B cell (primary cell): ENCODE measurements at regions not wholly inside any gene's neighbourhood (a gene's known extent, or its start where the extent isn't known, plus 50 kb on each side); places are given as distances from the start of the nearest gene placed in this dataset.

ENCODE experiments used
- ATAC-seq: fragments of 200-7000 bp; cut with Tn5 transposase; one replicate; pipeline ENCODE4 v1.10.0; 2021; ENCODE audit warnings: low read depth, mild to moderate bottlenecking, moderate number of reproducible peaks, moderate library complexity
- CTCF ChIA-PET: fragments of 350-600 bp; sonication (Branson Sonifier 250); formaldehyde crosslinking; loops from one replicate; lab custom pipeline; 2021; ENCODE audit warnings: antibody characterized with exemption, inconsistent platforms; lab: Charles Lee
- POLR2A ChIA-PET: fragments of 350-600 bp; sonication (Branson Sonifier 250); formaldehyde crosslinking; loops from one replicate; lab custom pipeline; 2021; ENCODE audit warnings: antibody characterized with exemption; lab: Charles Lee
- DNase-seq: peaks from one replicate; pipeline ENCODE4 v3.0.0; 2013
- H2AFZ ChIP-seq: 2 replicates; pipeline ENCODE4 v1.6.1; 2012; ENCODE audit warnings: mild to moderate bottlenecking, low read depth, low read length; ENCODE audit not compliant: insufficient read depth, poor library complexity, severe bottlenecking
- H3K27ac ChIP-seq, 2 donors: 1 replicate in 1 of 2; 2 replicates in 1 of 2; pipeline ENCODE4 v1.5.1; 2012 to 2013; ENCODE audit warnings: low read length in 2 of 2, mild to moderate bottlenecking in 2 of 2, moderate library complexity in 1 of 2
- H3K27me3 ChIP-seq, 4 experiments: fragments of 200-600 bp in 1 of 4; sonication (generic) in 1 of 4; replicated peaks in 1 of 4; 1 replicate in 2 of 4; 2 replicates in 2 of 4; pipeline versions ENCODE4 v1.6.1 to v1.7.0; 2013 to 2016; ENCODE audit warnings: low read length in 3 of 4, mild to moderate bottlenecking in 2 of 4, mixed read lengths in 1 of 4, moderate library complexity in 1 of 4; ENCODE audit not compliant: insufficient read depth in 4 of 4, control insufficient read depth in 3 of 4; ENCODE audit errors: control extremely low read depth in 1 of 4
- H3K36me3 ChIP-seq, 2 experiments: replicated peaks in 1 of 2; 1 replicate in 1 of 2; 2 replicates in 1 of 2; pipeline versions ENCODE4 v1.6.1 to v1.7.1; 2013; ENCODE audit warnings: low read length in 1 of 2; ENCODE audit not compliant: insufficient read depth in 2 of 2, control insufficient read depth in 1 of 2; ENCODE audit errors: control extremely low read depth in 1 of 2, extremely low read depth in 1 of 2
- H3K4me1 ChIP-seq, 2 donors: fragments of 200-600 bp in 1 of 2; sonication (generic) in 1 of 2; 1 replicate in 1 of 2; 2 replicates in 1 of 2; pipeline versions ENCODE4 v1.5.1 to v1.6.1; 2013 to 2017; ENCODE audit warnings: low read length in 2 of 2; ENCODE audit not compliant: control insufficient read depth in 2 of 2, insufficient read depth in 2 of 2
- H3K4me2 ChIP-seq: replicated peaks from 2 replicates; pipeline ENCODE3; 2012; ENCODE audit warnings: mild to moderate bottlenecking, low read depth, low read length; ENCODE audit not compliant: poor library complexity, severe bottlenecking
- H3K4me3 ChIP-seq, 5 experiments: fragments of 200-600 bp in 1 of 5; sonication (generic) in 1 of 5; 1 replicate in 3 of 5; 2 replicates in 2 of 5; pipeline versions ENCODE4 v1.5.1 to v1.7.0; 2011 to 2016; ENCODE audit warnings: low read length in 4 of 5, mild to moderate bottlenecking in 4 of 5, low read depth in 2 of 5, control low read depth in 1 of 5, moderate library complexity in 1 of 5; ENCODE audit not compliant: insufficient read depth in 1 of 5; ENCODE audit errors: control extremely low read depth in 1 of 5, extremely low read depth in 1 of 5
- H3K79me2 ChIP-seq: fragments of 200-600 bp; sonication (generic); one replicate; pipeline ENCODE4 v1.6.0; 2016; ENCODE audit warnings: low read length; ENCODE audit not compliant: control insufficient read depth, insufficient read depth
- H3K9ac ChIP-seq: fragments of 200-600 bp; sonication (generic); 2 replicates; pipeline ENCODE4 v1.6.1; 2017; ENCODE audit warnings: mild to moderate bottlenecking, low read length, moderate library complexity
- H3K9me3 ChIP-seq, 3 donors: one replicate each; pipeline versions ENCODE4 v1.6.1 to v1.7.1; 2013; ENCODE audit warnings: low read length in 2 of 3; ENCODE audit not compliant: control insufficient read depth in 2 of 3, insufficient read depth in 1 of 3; ENCODE audit errors: control extremely low read depth in 1 of 3
- H4K20me1 ChIP-seq: 2 replicates; pipeline ENCODE4 v1.6.0; 2012; ENCODE audit warnings: mild to moderate bottlenecking, low read length; ENCODE audit not compliant: insufficient read depth, control insufficient read depth, poor library complexity, severe bottlenecking
- H3K27ac Mint-ChIP-seq: one replicate; pipeline ENCODE4 v1.8.0; 2021; ENCODE audit warnings: mixed read lengths
- H3K27me3 Mint-ChIP-seq: one replicate; pipeline ENCODE4 v1.8.0; 2021; ENCODE audit warnings: mixed read lengths
- H3K4me1 Mint-ChIP-seq: one replicate; pipeline ENCODE4 v1.8.0; 2021; ENCODE audit warnings: mixed read lengths
- H3K4me3 Mint-ChIP-seq: one replicate; pipeline ENCODE4 v1.8.0; 2021; ENCODE audit warnings: mixed read lengths
- H3K9me3 Mint-ChIP-seq: one replicate; pipeline ENCODE4 v1.8.0; 2022; ENCODE audit warnings: mixed read lengths; ENCODE audit not compliant: insufficient read depth
- EZH2 ChIP-seq: IDR thresholded peaks from 2 replicates; pipeline ENCODE4 v1.6.1; 2012; ENCODE audit warnings: borderline replicate concordance, low read depth, mild to moderate bottlenecking, moderate library complexity, low read length; ENCODE audit not compliant: insufficient read depth, poor library complexity, severe bottlenecking
- WGBS: methylation state at CpG from one replicate; pipeline ENCODE4 v1.1.5; 2013; ENCODE audit warnings: missing lambda C conversion rate; ENCODE audit not compliant: insufficient coverage; 5-methylcytosine and 5-hydroxymethylcytosine counted together
- intact Hi-C: fragments of 100-400 bp; cut with micrococcal nuclease; formaldehyde crosslinking; loops from one replicate; pipeline ENCODE4 v1.10.0; 2022
- TF ChIP-seq, protein P1 (sequence below): fragments of 200-600 bp; IDR thresholded peaks from one replicate; pipeline ENCODE4 v1.8.0; 2022; ENCODE audit warnings: antibody characterized with exemption, mild to moderate bottlenecking

DNA sequence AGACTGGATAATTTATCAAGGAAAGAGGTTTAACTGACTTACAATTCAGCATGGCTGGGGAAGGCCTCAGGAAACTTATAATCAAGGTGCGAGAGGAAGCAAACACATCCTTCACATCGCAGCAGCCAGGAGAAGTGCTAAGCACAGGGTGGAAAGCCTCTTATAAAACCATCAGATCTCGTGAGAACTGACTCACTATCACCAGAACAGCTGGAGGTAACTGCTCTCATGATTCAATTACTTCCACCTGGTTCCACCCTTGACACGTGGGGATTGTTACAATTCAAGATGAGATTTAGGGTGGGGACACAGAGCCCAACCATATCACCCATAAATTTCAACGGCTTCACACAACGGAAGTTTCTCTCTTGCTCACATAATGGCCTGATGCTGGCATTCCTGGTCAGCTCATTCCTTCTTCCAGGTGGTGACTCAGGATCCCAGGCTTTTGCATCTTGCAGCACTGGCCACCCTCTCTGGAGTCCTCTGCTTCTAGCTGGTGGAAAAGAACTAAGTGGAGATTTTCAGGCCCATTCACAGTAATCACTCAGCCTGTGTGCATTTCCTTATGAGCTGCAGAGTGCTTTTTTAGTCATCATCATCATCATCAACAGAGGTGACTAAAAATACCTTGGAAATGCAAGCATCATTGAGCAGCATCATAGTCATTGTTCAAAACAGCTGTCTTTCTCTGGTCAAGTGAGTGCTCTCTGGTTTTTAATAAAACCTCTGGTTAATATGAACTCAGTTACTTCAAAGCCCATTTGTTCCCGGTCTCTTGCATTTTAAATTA is 308.1 kb downstream of the SFMBT2 start:
- no peaks in the 10 kb centered on the region for H3K79me2 ChIP-seq
- Mint-ChIP-seq H3K4me3 (no peak overlapping the region), H3K9me3 (peaks cover 7% of the 10 kb centered on the region), H3K27me3 (peaks cover 6% of the 10 kb centered on the region), H3K4me1 (no peaks in the 10 kb centered on the region), H3K27ac (no peak overlapping the region)
- H3K9me3 ChIP-seq = no peaks in the 10 kb centered on the region
- no peak overlapping the region for H3K9ac ChIP-seq
- ChIA-PET POLR2A (no interaction called here), CTCF (interaction anchor here (1.5 kb wide), 1 partner anchor 19 kb away, joined by 4 read pairs; no protein-coding TSS in a partner anchor)
- H3K4me2 ChIP-seq = no peak overlapping the region
- H3K27ac ChIP-seq = no peak overlapping the region
- no peak for TF ChIP-seq EZH2
- TF ChIP-seq, protein P1, sequence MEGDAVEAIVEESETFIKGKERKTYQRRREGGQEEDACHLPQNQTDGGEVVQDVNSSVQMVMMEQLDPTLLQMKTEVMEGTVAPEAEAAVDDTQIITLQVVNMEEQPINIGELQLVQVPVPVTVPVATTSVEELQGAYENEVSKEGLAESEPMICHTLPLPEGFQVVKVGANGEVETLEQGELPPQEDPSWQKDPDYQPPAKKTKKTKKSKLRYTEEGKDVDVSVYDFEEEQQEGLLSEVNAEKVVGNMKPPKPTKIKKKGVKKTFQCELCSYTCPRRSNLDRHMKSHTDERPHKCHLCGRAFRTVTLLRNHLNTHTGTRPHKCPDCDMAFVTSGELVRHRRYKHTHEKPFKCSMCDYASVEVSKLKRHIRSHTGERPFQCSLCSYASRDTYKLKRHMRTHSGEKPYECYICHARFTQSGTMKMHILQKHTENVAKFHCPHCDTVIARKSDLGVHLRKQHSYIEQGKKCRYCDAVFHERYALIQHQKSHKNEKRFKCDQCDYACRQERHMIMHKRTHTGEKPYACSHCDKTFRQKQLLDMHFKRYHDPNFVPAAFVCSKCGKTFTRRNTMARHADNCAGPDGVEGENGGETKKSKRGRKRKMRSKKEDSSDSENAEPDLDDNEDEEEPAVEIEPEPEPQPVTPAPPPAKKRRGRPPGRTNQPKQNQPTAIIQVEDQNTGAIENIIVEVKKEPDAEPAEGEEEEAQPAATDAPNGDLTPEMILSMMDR = no peak
- H3K36me3 ChIP-seq = no peaks in the 10 kb centered on the region
- DNase-seq (no peak), ATAC-seq (no peak)
- intact Hi-C loops = no loop called here
- no peak overlapping the region for H3K4me3 ChIP-seq
- no peak overlapping the region for H2AFZ ChIP-seq
- no peaks in the 10 kb centered on the region for H3K27me3 ChIP-seq
- no peaks in the 10 kb centered on the region for H4K20me1 ChIP-seq
- H3K4me1 ChIP-seq = no peaks in the 10 kb centered on the region
- whole genome bisulfite sequencing = 79% methylated on average over 2 of the region's 7 CpGs

DNA sequence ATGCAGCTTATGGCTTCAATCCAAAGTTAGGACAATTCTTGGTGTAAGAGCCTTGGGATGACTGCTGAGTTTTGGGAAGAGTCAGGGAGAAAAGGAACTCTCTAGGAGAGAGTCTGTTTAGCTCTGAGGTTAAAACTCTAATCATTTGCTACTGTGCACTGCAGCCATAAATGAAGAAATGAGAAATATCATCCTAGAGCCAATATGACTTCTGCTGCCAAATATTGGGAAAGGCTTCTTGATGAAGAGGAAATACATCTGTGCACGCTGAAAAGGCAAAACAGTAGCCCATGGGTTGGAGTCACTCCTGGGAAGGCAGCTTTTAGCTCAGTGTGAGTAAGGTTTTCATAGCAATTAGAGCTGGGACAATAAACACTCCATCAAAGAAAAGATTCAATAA is 308.8 kb downstream of the SFMBT2 start:
- Histone ChIP-seq H3K4me3 (no peak overlapping the region), H2AFZ (no peak overlapping the region), H3K4me1 (no peaks in the 10 kb centered on the region), H4K20me1 (no peaks in the 10 kb centered on the region), H3K27ac (no peak overlapping the region), H3K79me2 (no peaks in the 10 kb centered on the region), H3K4me2 (no peak overlapping the region), H3K27me3 (no peaks in the 10 kb centered on the region), H3K9me3 (no peaks in the 10 kb centered on the region), H3K9ac (no peak overlapping the region), H3K36me3 (no peaks in the 10 kb centered on the region)
- no peak for TF ChIP-seq EZH2
- TF ChIP-seq, protein P1 = no peak
- ATAC-seq = no peak
- peaks cover 5% of the 10 kb centered on the region for H3K9me3 Mint-ChIP-seq
- WGBS = 100% methylated on average over 1 of the region's 1 CpG
- H3K4me1 Mint-ChIP-seq = no peaks in the 10 kb centered on the region
- intact Hi-C loops = no loop called here
- no peak overlapping the region for H3K4me3 Mint-ChIP-seq
- DNase-seq = no peak
- peaks cover 6% of the 10 kb centered on the region for H3K27me3 Mint-ChIP-seq
- ChIA-PET CTCF (interaction anchor here (1.5 kb wide), 1 partner anchor 20 kb away, joined by 4 read pairs; no protein-coding TSS in a partner anchor), POLR2A (interaction anchor here (0.5 kb wide), 1 partner anchor 399 kb away, joined by 6 read pairs; no protein-coding TSS in a partner anchor)
- H3K27ac Mint-ChIP-seq = no peak overlapping the region
